HCT116 (cell line): ENCODE measurements at regions not wholly inside any gene's neighbourhood (a gene's known extent, or its start where the extent isn't known, plus 50 kb on each side); places are given as distances from the start of the nearest gene placed in this dataset.

Experiments used
- ATAC-seq: fragments of 200-7000 bp; cut with Tn5 transposase; 2 replicates; pipeline ENCODE4 v1.9.1; 2020; ENCODE audit warnings: mild to moderate bottlenecking, moderate library complexity
- BruUV-seq: library from RNA; stranded (reverse); fragments of 400-500 nt; replicated peaks from 2 replicates; lab custom pipeline; 2021; lab: Mats Ljungman, UMichigan
- CTCF ChIA-PET: fragments of 300-600 bp; sonication (Branson Sonifier 250); formaldehyde crosslinking; loops from one replicate; lab custom pipeline; 2021; ENCODE audit warnings: antibody characterized with exemption; lab: Charles Lee
- POLR2A ChIA-PET: fragments of 300-600, 350-600 bp; sonication (Branson Sonifier 250); formaldehyde crosslinking; loops from one replicate; lab custom pipeline; 2021; ENCODE audit warnings: antibody characterized with exemption; lab: Charles Lee
- RAD21 ChIA-PET, 2 experiments: fragments of 300-600 bp; sonication (Branson Sonifier 250); formaldehyde crosslinking; loops; one replicate each; lab custom pipeline; 2023; ENCODE audit warnings: low total read pairs in 2 of 2; ENCODE audit not compliant: uncharacterized antibody in 2 of 2, unreplicated experiment in 2 of 2, low non-redundant PET in 1 of 2; lab: Charles Lee
- DNase-seq: peaks from one replicate; pipeline ENCODE4 v3.0.0-alpha.2; 2010; ENCODE audit warnings: low read depth, low spot score
- H2AFZ ChIP-seq: fragments of 200-600 bp; shearing (Covaris generic), sonication (generic); 2 replicates; pipeline ENCODE4 v1.6.1; 2017; ENCODE audit warnings: low read depth, mixed run types, mixed read lengths, antibody characterized with exemption, low read length; ENCODE audit not compliant: poor library complexity, severe bottlenecking
- H3K27ac ChIP-seq: 2 replicates; pipeline ENCODE4 v1.5.1; 2012; ENCODE audit warnings: low read depth, low read length
- H3K27me3 ChIP-seq: fragments of 200-600 bp; sonication (generic); 2 replicates; pipeline ENCODE4 v1.6.1; 2016; ENCODE audit warnings: mixed run types, low read length, mixed read lengths; ENCODE audit not compliant: insufficient read depth
- H3K36me3 ChIP-seq, 2 experiments: fragments of 200-500 bp in 1 of 2; fragments of 200-600 bp in 1 of 2; sonication (Bioruptor generic) in 1 of 2; sonication (generic) in 1 of 2; 2 replicates each; pipeline versions ENCODE4 v1.5.1 to v1.6.1; 2014 to 2016; ENCODE audit warnings: low read length in 2 of 2, inconsistent platforms in 1 of 2, mixed read lengths in 1 of 2, mixed run types in 1 of 2; ENCODE audit not compliant: insufficient read depth in 2 of 2, control insufficient read depth in 1 of 2
- H3K4me1 ChIP-seq, 2 experiments: fragments of 200-600 bp in 1 of 2; sonication (generic) in 1 of 2; 2 replicates each; pipeline versions ENCODE4 v1.5.1 to v1.6.1; 2012 to 2017; ENCODE audit warnings: low read length in 2 of 2, inconsistent platforms in 1 of 2, mild to moderate bottlenecking in 1 of 2, mixed read lengths in 1 of 2, mixed run types in 1 of 2, moderate library complexity in 1 of 2; ENCODE audit not compliant: insufficient read depth in 2 of 2, control insufficient read depth in 1 of 2
- H3K4me2 ChIP-seq: fragments of 200-600 bp; sonication (generic); 2 replicates; pipeline ENCODE4 v1.6.1; 2017; ENCODE audit warnings: mixed run types, low read length, mixed read lengths
- H3K4me3 ChIP-seq, 2 experiments: fragments of 200-600 bp in 1 of 2; sonication (generic) in 1 of 2; replicated peaks in 1 of 2; 2 replicates each; pipeline ENCODE4 v1.5.1; 2011 to 2016; ENCODE audit warnings: low read length in 2 of 2, control low read depth in 1 of 2, low read depth in 1 of 2, mild to moderate bottlenecking in 1 of 2, mixed read lengths in 1 of 2, mixed run types in 1 of 2
- H3K79me2 ChIP-seq: fragments of 200-600 bp; sonication (generic); 2 replicates; pipeline ENCODE4 v1.6.1; 2017; ENCODE audit warnings: mild to moderate bottlenecking, mixed run types, low read length, moderate library complexity, mixed read lengths; ENCODE audit not compliant: insufficient read depth
- H3K9ac ChIP-seq: fragments of 200-600 bp; sonication (generic); 2 replicates; pipeline ENCODE4 v1.6.1; 2016; ENCODE audit warnings: low read length, mixed read lengths
- H3K9me2 ChIP-seq: fragments of 200-600 bp; sonication (generic), shearing (Covaris generic); 2 replicates; pipeline ENCODE4 v1.6.1; 2017; ENCODE audit warnings: mixed run types, mild to moderate bottlenecking, moderate library complexity; ENCODE audit not compliant: insufficient read depth
- H3K9me3 ChIP-seq, 2 experiments: fragments of 200-500 bp in 1 of 2; fragments of 200-600 bp in 1 of 2; sonication (Bioruptor generic) in 1 of 2; sonication (generic) in 1 of 2; 2 replicates each; pipeline ENCODE4 v1.6.1; 2014 to 2017; ENCODE audit warnings: low read length in 2 of 2, mixed read lengths in 2 of 2, inconsistent platforms in 1 of 2, low read depth in 1 of 2, mild to moderate bottlenecking in 1 of 2, mixed run types in 1 of 2, moderate library complexity in 1 of 2; ENCODE audit not compliant: control insufficient read depth in 1 of 2, insufficient read depth in 1 of 2
- H4K20me1 ChIP-seq: fragments of 200-600 bp; sonication (generic), shearing (Covaris generic); 2 replicates; pipeline ENCODE4 v1.6.1; 2017; ENCODE audit warnings: mixed run types, mild to moderate bottlenecking, moderate library complexity; ENCODE audit not compliant: insufficient read depth
- CEBPB ChIP-seq: IDR thresholded peaks from 2 replicates; pipeline ENCODE4 v1.6.1; 2012; ENCODE audit warnings: low read depth
- EGR1 ChIP-seq: IDR thresholded peaks from 2 replicates; pipeline ENCODE4 v1.6.1; 2012; ENCODE audit warnings: low read depth
- ELF1 ChIP-seq: IDR thresholded peaks from 2 replicates; pipeline ENCODE4 v1.6.1; 2012; ENCODE audit warnings: low read depth, borderline replicate concordance
- EZH2 ChIP-seq: fragments of 200-600 bp; sonication (generic); IDR thresholded peaks from 2 replicates; pipeline ENCODE4 v1.6.1; 2017; ENCODE audit warnings: antibody characterized with exemption, mixed run types
- JUND ChIP-seq: IDR thresholded peaks from 2 replicates; pipeline ENCODE4 v1.6.1; 2012
- POLR2A ChIP-seq: IDR thresholded peaks from 2 replicates; pipeline ENCODE4 v1.7.0; 2011; ENCODE audit warnings: borderline replicate concordance; ENCODE audit not compliant: insufficient read depth, insufficient read length; ENCODE audit errors: extremely low read depth
- SIN3A ChIP-seq: IDR thresholded peaks from 2 replicates; pipeline ENCODE4 v1.6.1; 2012; ENCODE audit warnings: low read depth
- SP1 ChIP-seq: IDR thresholded peaks from 2 replicates; pipeline ENCODE4 v1.6.1; 2012; ENCODE audit warnings: low read depth
- YY1 ChIP-seq: IDR thresholded peaks from 2 replicates; pipeline ENCODE4 v1.6.1; 2011; ENCODE audit warnings: low read length, low read depth, moderate library complexity, mild to moderate bottlenecking; ENCODE audit not compliant: insufficient replicate concordance; ENCODE audit errors: extremely low read depth
- ZFX ChIP-seq: fragments of 450-650 bp; IDR thresholded peaks from 2 replicates; pipeline ENCODE4 v1.6.1; 2017
- intact Hi-C: fragments of 100-400 bp; cut with micrococcal nuclease; formaldehyde crosslinking; loops from 2 replicates; pipeline ENCODE4 v1.10.0; 2022
- TF ChIP-seq, protein P1 (sequence below): IDR thresholded peaks from 2 replicates; pipeline ENCODE4 v1.6.1; 2011; ENCODE audit warnings: mild to moderate bottlenecking, low read length, moderate library complexity; ENCODE audit not compliant: insufficient replicate concordance; ENCODE audit errors: extremely low read depth
- TF ChIP-seq, protein P2 (sequence below): IDR thresholded peaks from 2 replicates; pipeline ENCODE4 v1.6.1; 2012; ENCODE audit warnings: low read depth
- TF ChIP-seq, protein P3 (sequence below), 3 experiments: fragments of 200-600 bp in 1 of 3; sonication (generic) in 1 of 3; IDR thresholded peaks in 2 of 3; conservative IDR thresholded peaks in 1 of 3; 2 replicates each; pipeline ENCODE4 v1.5.1; 2012 to 2017; ENCODE audit warnings: low read depth in 2 of 3, low read length in 2 of 3, antibody characterized with exemption in 1 of 3, borderline replicate concordance in 1 of 3, control low read depth in 1 of 3, mild to moderate bottlenecking in 1 of 3, mixed read lengths in 1 of 3, mixed run types in 1 of 3, moderate library complexity in 1 of 3; ENCODE audit not compliant: insufficient read depth in 1 of 3

DNA sequence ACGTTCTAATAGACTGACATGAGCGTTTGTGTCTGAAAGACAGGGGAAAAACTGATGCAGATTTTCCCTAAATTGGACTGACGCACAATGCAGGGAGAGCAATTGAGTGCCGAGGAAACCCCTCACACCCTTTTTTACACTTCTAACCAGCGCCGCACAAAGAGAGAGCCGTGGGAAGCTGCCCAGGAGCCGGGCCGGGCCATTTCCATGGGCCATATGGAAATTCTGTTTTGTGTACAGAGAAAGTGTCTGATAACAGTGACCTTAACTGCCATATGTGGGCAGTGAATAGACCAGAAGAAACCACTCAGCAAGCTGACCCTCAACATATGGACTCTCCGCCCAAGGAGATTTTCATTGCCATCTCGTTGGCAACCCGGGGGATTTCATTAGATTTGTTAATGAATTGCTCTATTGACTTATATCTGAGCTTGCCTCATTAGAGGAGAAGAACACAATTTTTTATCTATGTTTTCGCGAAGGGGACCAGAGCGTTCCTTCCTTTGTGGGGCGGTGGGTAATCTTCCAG lies 225.9 kb upstream of the IRX3 start:
- H3K9me3 ChIP-seq = no peaks in the 10 kb centered on the region
- H3K9ac ChIP-seq = no peak overlapping the region
- intact Hi-C loops = no loop called here
- no peak for TF ChIP-seq ZFX
- no peaks in the 10 kb centered on the region for H3K79me2 ChIP-seq
- DNase-seq (no peak), ATAC-seq (no peak)
- ChIA-PET RAD21 (no interaction called here), CTCF (no interaction called here), POLR2A (no interaction called here)
- no peak overlapping the region for H3K4me2 ChIP-seq
- H2AFZ ChIP-seq = no peak overlapping the region
- H3K36me3 ChIP-seq = no peaks in the 10 kb centered on the region
- no peak overlapping the region for H3K4me3 ChIP-seq
- no peaks in the 10 kb centered on the region for H3K9me2 ChIP-seq
- H3K4me1 ChIP-seq = no peaks in the 10 kb centered on the region
- no peaks in the 10 kb centered on the region for H4K20me1 ChIP-seq
- H3K27ac ChIP-seq = no peak overlapping the region
- H3K27me3 ChIP-seq = peaks cover 41% of the 10 kb centered on the region
- no TSS peak for BruUV-seq

DNA sequence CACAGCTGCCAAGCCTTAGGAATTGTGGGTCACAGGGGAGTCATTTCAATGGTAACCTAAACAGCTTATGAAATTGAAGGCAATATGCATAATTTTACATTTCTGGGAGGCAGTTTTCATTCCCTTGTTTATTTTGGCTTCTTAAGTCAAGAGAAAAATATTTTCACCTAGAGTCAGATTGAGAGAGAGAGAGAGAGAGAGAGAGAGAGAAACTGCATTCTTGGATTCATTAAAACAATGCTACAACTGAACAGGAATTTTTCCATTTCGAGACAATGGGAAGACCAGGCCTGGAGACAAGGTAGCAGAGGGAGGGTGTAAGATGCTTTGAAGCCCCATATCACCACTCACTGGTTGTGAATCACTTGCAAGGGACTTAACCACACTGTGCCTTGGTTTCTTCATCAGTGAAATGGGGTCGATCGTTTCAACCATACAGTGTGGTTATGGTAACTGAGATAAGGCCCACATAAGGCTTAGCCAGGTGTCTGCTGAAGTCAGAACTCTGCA lies 224.7 kb upstream of the IRX3 start:
- no peak overlapping the region for H3K9ac ChIP-seq
- no peaks in the 10 kb centered on the region for H3K4me1 ChIP-seq
- DNase-seq (no peak), ATAC-seq (no peak)
- RAD21 ChIA-PET = no interaction called here
- no peaks in the 10 kb centered on the region for H3K36me3 ChIP-seq
- POLR2A ChIA-PET = no interaction called here
- H2AFZ ChIP-seq = no peak overlapping the region
- no peak overlapping the region for H3K4me3 ChIP-seq
- no TSS peak for BruUV-seq
- CTCF ChIA-PET = no interaction called here
- no peaks in the 10 kb centered on the region for H4K20me1 ChIP-seq
- H3K27ac ChIP-seq = no peak overlapping the region
- no peaks in the 10 kb centered on the region for H3K9me2 ChIP-seq
- intact Hi-C loops = no loop called here
- no peaks in the 10 kb centered on the region for H3K79me2 ChIP-seq
- no peak overlapping the region for H3K4me2 ChIP-seq
- H3K27me3 ChIP-seq = peaks cover 51% of the 10 kb centered on the region
- H3K9me3 ChIP-seq = no peaks in the 10 kb centered on the region
- TF ChIP-seq SIN3A (no peak), JUND (no peak), SP1 (no peak), CEBPB (no peak), YY1 (no peak), EGR1 (no peak), EZH2 (no peak), POLR2A (no peak), ELF1 (no peak)
- TF ChIP-seq, protein P1, sequence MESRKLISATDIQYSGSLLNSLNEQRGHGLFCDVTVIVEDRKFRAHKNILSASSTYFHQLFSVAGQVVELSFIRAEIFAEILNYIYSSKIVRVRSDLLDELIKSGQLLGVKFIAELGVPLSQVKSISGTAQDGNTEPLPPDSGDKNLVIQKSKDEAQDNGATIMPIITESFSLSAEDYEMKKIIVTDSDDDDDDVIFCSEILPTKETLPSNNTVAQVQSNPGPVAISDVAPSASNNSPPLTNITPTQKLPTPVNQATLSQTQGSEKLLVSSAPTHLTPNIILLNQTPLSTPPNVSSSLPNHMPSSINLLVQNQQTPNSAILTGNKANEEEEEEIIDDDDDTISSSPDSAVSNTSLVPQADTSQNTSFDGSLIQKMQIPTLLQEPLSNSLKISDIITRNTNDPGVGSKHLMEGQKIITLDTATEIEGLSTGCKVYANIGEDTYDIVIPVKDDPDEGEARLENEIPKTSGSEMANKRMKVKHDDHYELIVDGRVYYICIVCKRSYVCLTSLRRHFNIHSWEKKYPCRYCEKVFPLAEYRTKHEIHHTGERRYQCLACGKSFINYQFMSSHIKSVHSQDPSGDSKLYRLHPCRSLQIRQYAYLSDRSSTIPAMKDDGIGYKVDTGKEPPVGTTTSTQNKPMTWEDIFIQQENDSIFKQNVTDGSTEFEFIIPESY = no peak
- TF ChIP-seq, protein P2, sequence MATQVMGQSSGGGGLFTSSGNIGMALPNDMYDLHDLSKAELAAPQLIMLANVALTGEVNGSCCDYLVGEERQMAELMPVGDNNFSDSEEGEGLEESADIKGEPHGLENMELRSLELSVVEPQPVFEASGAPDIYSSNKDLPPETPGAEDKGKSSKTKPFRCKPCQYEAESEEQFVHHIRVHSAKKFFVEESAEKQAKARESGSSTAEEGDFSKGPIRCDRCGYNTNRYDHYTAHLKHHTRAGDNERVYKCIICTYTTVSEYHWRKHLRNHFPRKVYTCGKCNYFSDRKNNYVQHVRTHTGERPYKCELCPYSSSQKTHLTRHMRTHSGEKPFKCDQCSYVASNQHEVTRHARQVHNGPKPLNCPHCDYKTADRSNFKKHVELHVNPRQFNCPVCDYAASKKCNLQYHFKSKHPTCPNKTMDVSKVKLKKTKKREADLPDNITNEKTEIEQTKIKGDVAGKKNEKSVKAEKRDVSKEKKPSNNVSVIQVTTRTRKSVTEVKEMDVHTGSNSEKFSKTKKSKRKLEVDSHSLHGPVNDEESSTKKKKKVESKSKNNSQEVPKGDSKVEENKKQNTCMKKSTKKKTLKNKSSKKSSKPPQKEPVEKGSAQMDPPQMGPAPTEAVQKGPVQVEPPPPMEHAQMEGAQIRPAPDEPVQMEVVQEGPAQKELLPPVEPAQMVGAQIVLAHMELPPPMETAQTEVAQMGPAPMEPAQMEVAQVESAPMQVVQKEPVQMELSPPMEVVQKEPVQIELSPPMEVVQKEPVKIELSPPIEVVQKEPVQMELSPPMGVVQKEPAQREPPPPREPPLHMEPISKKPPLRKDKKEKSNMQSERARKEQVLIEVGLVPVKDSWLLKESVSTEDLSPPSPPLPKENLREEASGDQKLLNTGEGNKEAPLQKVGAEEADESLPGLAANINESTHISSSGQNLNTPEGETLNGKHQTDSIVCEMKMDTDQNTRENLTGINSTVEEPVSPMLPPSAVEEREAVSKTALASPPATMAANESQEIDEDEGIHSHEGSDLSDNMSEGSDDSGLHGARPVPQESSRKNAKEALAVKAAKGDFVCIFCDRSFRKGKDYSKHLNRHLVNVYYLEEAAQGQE = no peak
- TF ChIP-seq, protein P3, sequence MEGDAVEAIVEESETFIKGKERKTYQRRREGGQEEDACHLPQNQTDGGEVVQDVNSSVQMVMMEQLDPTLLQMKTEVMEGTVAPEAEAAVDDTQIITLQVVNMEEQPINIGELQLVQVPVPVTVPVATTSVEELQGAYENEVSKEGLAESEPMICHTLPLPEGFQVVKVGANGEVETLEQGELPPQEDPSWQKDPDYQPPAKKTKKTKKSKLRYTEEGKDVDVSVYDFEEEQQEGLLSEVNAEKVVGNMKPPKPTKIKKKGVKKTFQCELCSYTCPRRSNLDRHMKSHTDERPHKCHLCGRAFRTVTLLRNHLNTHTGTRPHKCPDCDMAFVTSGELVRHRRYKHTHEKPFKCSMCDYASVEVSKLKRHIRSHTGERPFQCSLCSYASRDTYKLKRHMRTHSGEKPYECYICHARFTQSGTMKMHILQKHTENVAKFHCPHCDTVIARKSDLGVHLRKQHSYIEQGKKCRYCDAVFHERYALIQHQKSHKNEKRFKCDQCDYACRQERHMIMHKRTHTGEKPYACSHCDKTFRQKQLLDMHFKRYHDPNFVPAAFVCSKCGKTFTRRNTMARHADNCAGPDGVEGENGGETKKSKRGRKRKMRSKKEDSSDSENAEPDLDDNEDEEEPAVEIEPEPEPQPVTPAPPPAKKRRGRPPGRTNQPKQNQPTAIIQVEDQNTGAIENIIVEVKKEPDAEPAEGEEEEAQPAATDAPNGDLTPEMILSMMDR (IDR thresholded peaks at IDR 0.05 in 2 of 3, conservative IDR thresholded peaks at IDR 0.05 in 1 of 3; ENCODE audit: borderline replicate concordance in 1 of 3, insufficient read depth in 1 of 3, low read depth in 2 of 3, low read length in 2 of 3) = no peak
